ENCODE measurements at regions not wholly inside any gene's neighbourhood (a gene's known extent, or its start where the extent isn't known, plus 50 kb on each side); places are given as distances from the start of the nearest gene placed in this dataset.
A peak's percentile ranks its signal among the peaks of the same experiment; 100 is the strongest.

- no peak for DNase-seq
Measured at GRCh38 chr2:16496426-16497388, 168.9 kb downstream of the CYRIA start.

GRCh38 chr2:16495509-16496208 lies 170.0 kb downstream of the CYRIA start:
- DNase-seq: no peak

GRCh38 chr2:16494836-16495508 lies 170.7 kb downstream of the CYRIA start:
- no peak for DNase-seq

- DNase-seq: no peak
Measured at GRCh38 chr2:16493788-16494187, 171.8 kb downstream of the CYRIA start.

GRCh38 chr2:16487686-16488085 lies 177.9 kb downstream of the CYRIA start:
- DNase-seq: no peak

- no peak for DNase-seq
Measured at GRCh38 chr2:16485251-16485650, 180.4 kb downstream of the CYRIA start.

GRCh38 chr2:16482460-16482859 lies 183.2 kb downstream of the CYRIA start:
- DNase-seq: no peak

GRCh38 chr2:16481351-16481750 lies 184.3 kb downstream of the CYRIA start:
- no peak for DNase-seq

GRCh38 chr2:16479721-16480120 lies 185.9 kb downstream of the CYRIA start:
- peak; percentile 25 for DNase-seq

- no peak for DNase-seq
Measured at GRCh38 chr2:16478434-16479210, 187.0 kb downstream of the CYRIA start.

GRCh38 chr2:16477648-16478047 lies 188.0 kb downstream of the CYRIA start:
- DNase-seq: no peak

- no peak for DNase-seq
Measured at GRCh38 chr2:16476866-16477265, 188.8 kb downstream of the CYRIA start.

- DNase-seq: no peak
Measured at GRCh38 chr2:16475986-16476567, 189.6 kb downstream of the CYRIA start.

- no peak for DNase-seq
Measured at GRCh38 chr2:16475586-16475985, 190.0 kb downstream of the CYRIA start.

GRCh38 chr2:16473575-16473974 lies 192.1 kb downstream of the CYRIA start:
- DNase-seq: no peak

GRCh38 chr2:16470936-16471490 lies 194.6 kb downstream of the CYRIA start:
- peak; percentile 72 for DNase-seq

GRCh38 chr2:16466821-16467151 lies 198.8 kb downstream of the CYRIA start:
- DNase-seq: no peak

- no peak for DNase-seq
Measured at GRCh38 chr2:16466133-16466820, 199.4 kb downstream of the CYRIA start.

- DNase-seq: no peak
Measured at GRCh38 chr2:16464641-16465040, 201.0 kb downstream of the CYRIA start.

GRCh38 chr2:16462958-16463357 lies 202.7 kb downstream of the CYRIA start:
- no peak for DNase-seq

- DNase-seq: no peak
Measured at GRCh38 chr2:16461672-16462071, 204.0 kb downstream of the CYRIA start.
